T-helper 17 cell (primary cell): ENCODE measurements at regions not wholly inside any gene's neighbourhood (a gene's known extent, or its start where the extent isn't known, plus 50 kb on each side); places are given as distances from the start of the nearest gene placed in this dataset.
"Not testable (repeated sequence)": the region's sequence is repeated elsewhere in the genome, so short reads cannot be mapped to it uniquely, and the experiment has no call there.

ENCODE experiments used
- ATAC-seq: fragments of 150-1000 bp; cut with Tn5 transposase; 2 replicates; pipeline ENCODE4 v1.10.0; 2021; ENCODE audit warnings: mild to moderate bottlenecking, moderate library complexity
- DNase-seq, 3 donors: peaks; one replicate each; pipeline versions ENCODE4 v3.0.0 to v3.0.0-alpha.2; 2020 to 2021
- H3K9me3 ChIP-seq: one replicate; pipeline ENCODE4 v1.7.0; 2013; ENCODE audit warnings: low read length, mild to moderate bottlenecking; ENCODE audit not compliant: control insufficient read depth, poor library complexity, severe bottlenecking
- H3K27ac Mint-ChIP-seq: one replicate; pipeline ENCODE4 v1.8.0; 2022; ENCODE audit warnings: mild to moderate bottlenecking, moderate library complexity, mixed read lengths
- H3K27me3 Mint-ChIP-seq: one replicate; pipeline ENCODE4 v1.8.0; 2022; ENCODE audit warnings: mixed read lengths
- H3K36me3 Mint-ChIP-seq: one replicate; pipeline ENCODE4 v1.8.0; 2022; ENCODE audit warnings: low read depth, mixed read lengths
- H3K4me1 Mint-ChIP-seq: one replicate; pipeline ENCODE4 v1.8.0; 2022; ENCODE audit warnings: mild to moderate bottlenecking, mixed read lengths
- H3K4me3 Mint-ChIP-seq: one replicate; pipeline ENCODE4 v1.8.0; 2022; ENCODE audit warnings: mild to moderate bottlenecking, moderate library complexity, mixed read lengths

DNA sequence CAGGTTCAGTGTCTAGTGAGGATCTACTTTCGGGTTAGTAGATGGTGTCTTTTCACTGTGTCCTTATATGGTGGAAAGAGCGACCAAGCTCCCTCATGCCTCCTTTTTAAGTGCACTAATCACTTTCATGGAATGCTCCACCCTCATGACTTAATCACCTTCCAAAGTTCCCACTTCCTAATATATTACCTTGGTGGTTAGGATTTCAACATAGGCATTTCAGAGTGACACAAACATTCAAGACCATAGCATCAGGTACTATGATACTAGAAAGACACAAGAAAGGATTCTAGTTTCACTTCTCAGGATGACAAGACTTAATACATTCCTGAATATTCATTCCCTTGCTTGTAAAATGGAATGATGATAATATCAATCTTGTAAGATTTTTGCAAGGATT lies 119.1 kb upstream of the FAM3C start:
- no peak overlapping the region for H3K4me3 Mint-ChIP-seq
- no peaks in the 10 kb centered on the region for H3K4me1 Mint-ChIP-seq
- no peaks in the 10 kb centered on the region for H3K36me3 Mint-ChIP-seq
- ATAC-seq: no peak
- no peak for DNase-seq
- H3K9me3 ChIP-seq: no peaks in the 10 kb centered on the region
- peaks cover 7% of the 10 kb centered on the region for H3K27me3 Mint-ChIP-seq
- H3K27ac Mint-ChIP-seq: no peak overlapping the region

DNA sequence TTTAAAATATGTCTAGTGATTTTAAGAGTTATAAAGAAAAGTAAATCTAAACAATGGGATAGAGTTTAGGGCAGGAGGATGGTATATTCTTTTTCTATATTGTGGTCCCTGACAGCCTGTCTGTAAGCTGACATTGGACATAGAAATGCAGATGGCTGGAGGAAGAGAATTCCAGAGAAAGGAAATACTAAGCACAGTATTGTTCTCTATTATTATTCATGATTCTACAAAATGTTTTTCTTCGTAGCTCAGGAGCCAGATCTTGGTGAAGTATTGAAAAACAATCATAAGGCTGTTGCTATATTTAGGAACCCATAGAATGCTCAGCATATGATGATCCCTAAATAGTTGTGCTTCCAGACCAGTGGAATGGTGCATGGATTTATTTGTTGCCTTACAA lies 117.0 kb upstream of the FAM3C start:
- Mint-ChIP-seq H3K36me3 (no peaks in the 10 kb centered on the region), H3K4me1 (no peaks in the 10 kb centered on the region), H3K4me3 (no peak overlapping the region), H3K27me3 (peaks cover 18% of the 10 kb centered on the region), H3K27ac (no peak overlapping the region)
- no peak for DNase-seq
- no peak for ATAC-seq
- H3K9me3 ChIP-seq: no peaks in the 10 kb centered on the region

DNA sequence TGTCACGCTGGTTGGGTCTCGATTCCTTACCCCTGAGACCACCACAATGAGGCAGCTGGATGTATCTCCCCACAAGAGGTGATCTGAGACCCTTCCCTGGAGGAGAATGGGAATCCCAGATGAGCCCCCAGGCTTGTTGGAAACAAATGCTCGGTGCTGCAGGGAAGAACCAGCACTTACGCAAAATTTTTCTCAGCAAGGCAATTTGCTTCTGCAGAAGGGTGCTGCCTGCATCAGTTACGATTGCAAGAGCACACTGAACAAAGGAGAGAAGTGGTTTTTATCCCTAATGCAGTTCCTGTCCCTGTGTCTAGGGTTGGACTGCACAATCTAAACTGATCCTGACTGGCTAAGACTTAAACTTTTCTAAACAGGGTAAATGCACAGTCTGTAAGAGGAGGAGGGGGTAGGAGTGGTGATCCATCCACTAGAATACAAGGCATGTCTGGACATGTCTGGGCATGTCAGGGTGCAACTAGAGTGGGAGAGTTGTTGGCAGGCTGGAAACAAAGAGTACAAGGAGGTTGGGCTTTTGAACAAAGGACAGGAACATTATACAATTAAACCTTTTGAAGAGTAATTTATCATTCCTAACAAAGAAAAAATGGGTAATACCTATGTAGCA lies 114.9 kb upstream of the FAM3C start:
- no peaks in the 10 kb centered on the region for H3K4me1 Mint-ChIP-seq
- DNase-seq (no peak), ATAC-seq (no peak)
- peaks cover 18% of the 10 kb centered on the region for H3K27me3 Mint-ChIP-seq
- no peak overlapping the region for H3K4me3 Mint-ChIP-seq
- no peak overlapping the region for H3K27ac Mint-ChIP-seq
- no peaks in the 10 kb centered on the region for H3K9me3 ChIP-seq
- no peaks in the 10 kb centered on the region for H3K36me3 Mint-ChIP-seq

DNA sequence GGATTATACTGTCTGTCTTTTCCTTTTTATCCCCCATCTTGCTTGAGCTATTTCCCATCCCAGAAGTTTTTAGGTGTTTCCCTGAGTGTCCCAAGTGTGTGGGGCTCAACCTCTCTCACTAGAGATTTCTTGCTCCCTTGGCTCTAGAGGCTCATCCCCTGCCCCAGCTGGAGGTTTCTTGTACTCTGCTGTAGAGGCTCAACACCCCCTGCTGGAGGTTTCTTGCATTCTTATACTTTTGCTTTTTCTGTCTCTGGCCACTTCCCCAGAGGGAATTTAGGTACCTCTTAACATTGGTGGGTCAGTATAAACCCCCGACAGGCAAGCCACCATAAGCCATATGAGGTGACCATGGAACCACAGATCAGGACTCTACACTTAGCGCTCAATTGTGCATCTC lies 114.2 kb upstream of the FAM3C start:
- H3K4me3 Mint-ChIP-seq: no peak overlapping the region

DNA sequence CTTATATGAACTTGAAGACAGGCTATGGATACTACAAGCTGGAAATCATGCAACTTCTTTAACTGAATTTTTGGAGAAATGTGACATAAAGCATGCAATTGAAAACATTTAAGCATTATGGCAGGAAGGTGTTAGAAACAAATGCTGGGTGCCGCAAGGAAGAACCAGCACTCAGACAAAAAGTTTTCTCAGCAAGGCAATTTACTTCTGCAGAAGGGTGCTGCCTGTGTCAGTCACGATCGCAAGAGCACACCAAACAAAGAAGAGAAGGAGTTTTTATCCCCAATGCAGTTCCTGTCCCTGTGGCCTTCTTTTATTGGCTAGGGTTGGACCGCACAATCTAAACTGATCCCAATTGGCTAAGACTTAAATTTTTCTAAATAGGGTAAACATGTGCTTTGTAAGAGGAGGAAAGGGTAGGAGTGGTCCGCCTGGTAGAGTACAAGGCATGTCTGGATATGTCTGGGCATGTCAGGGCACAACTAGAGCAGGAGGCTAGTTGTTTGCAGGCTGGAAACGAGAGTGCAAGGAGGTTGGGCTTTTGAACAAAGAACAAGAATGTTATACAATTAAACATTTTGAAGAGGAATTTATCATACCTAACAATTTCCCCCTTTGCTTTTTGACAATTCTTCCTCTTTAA lies 109.6 kb upstream of the FAM3C start:
- no peaks in the 10 kb centered on the region for H3K9me3 ChIP-seq
- ATAC-seq: no peak
- Mint-ChIP-seq H3K4me1 (no peaks in the 10 kb centered on the region), H3K4me3 (no peak overlapping the region), H3K36me3 (no peaks in the 10 kb centered on the region), H3K27me3 (peaks cover 17% of the 10 kb centered on the region), H3K27ac (no peak overlapping the region)
- DNase-seq: no peak

More for the DNA sequence above, 114.2 kb upstream of the FAM3C start:
- Mint-ChIP-seq H3K27ac (no peak overlapping the region), H3K4me1 (no peaks in the 10 kb centered on the region), H3K27me3 (peaks cover 18% of the 10 kb centered on the region), H3K36me3 (no peaks in the 10 kb centered on the region)
- no peaks in the 10 kb centered on the region for H3K9me3 ChIP-seq
- no peak for DNase-seq
- ATAC-seq: no peak

DNA sequence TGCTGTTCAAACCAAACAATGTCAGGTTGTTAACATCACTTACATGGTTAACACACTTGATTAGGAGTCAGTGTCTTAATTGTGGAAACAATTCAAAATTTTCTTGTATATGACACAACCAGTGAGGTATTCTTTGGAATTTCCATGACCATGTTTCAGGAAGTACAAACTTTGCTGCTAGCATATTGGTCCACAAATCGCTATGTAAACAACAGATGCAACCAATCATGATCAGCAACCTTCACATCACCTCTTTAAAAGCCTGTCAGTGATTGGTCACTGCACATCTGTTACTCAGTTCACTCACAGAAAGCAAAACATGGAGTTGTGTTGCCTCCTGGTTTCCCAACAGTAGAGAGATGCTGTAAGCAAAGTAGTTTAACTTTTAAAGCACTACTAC lies 108.9 kb upstream of the FAM3C start:
- Mint-ChIP-seq H3K27ac (no peak overlapping the region), H3K27me3 (peaks cover 17% of the 10 kb centered on the region), H3K36me3 (no peaks in the 10 kb centered on the region), H3K4me1 (no peaks in the 10 kb centered on the region), H3K4me3 (no peak overlapping the region)
- no peak for DNase-seq
- H3K9me3 ChIP-seq: no peaks in the 10 kb centered on the region
- ATAC-seq: no peak

DNA sequence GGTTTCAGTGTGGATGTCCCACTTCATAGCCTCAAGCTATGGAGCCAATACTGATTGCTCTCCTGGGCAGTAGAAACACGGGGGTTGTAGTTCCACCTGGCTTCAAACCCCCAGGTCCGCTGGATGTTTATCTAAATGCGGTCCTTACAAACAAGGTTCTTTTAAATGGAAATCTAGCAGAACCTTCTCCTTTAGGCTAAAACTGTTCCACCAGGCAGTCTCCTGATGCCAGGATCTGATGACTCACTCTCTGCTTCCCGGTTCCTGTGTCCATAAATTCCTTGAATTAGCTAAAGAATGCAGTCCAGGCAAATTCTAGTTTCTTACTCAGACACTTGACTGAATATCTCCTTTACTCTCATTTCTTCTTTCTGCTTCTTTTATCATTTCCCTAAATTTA lies 108.4 kb upstream of the FAM3C start:
- ATAC-seq (no peak), DNase-seq (no peak)
- H3K9me3 ChIP-seq: no peaks in the 10 kb centered on the region
- H3K4me1 Mint-ChIP-seq: no peaks in the 10 kb centered on the region
- H3K36me3 Mint-ChIP-seq: no peaks in the 10 kb centered on the region
- H3K4me3 Mint-ChIP-seq: no peak overlapping the region
- H3K27me3 Mint-ChIP-seq: peaks cover 12% of the 10 kb centered on the region
- H3K27ac Mint-ChIP-seq: no peak overlapping the region

DNA sequence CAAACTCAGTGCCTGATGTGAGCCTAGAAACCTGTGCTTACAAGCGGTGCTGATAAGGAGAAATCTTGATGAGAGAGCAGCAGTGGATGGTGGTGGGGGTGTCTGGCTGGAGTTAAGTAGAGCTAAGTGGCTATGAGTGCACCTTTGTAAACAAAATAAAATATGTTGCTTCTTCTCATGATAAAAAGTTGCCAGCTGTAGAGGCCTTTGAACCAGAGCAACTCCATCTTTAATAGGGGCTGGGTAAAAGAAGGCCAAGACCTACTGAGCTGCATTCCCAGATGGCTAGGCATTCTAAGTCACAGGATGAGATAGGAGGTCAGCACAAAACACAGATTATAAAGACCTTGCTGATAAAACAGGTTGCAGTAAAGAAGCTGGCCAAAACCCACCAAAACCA lies 107.6 kb upstream of the FAM3C start:
- Mint-ChIP-seq H3K4me3 (no peak overlapping the region), H3K4me1 (no peaks in the 10 kb centered on the region), H3K27me3 (peaks cover 6% of the 10 kb centered on the region), H3K36me3 (no peaks in the 10 kb centered on the region), H3K27ac (no peak overlapping the region)
- H3K9me3 ChIP-seq: no peaks in the 10 kb centered on the region
- ATAC-seq: no peak
- DNase-seq: no peak

DNA sequence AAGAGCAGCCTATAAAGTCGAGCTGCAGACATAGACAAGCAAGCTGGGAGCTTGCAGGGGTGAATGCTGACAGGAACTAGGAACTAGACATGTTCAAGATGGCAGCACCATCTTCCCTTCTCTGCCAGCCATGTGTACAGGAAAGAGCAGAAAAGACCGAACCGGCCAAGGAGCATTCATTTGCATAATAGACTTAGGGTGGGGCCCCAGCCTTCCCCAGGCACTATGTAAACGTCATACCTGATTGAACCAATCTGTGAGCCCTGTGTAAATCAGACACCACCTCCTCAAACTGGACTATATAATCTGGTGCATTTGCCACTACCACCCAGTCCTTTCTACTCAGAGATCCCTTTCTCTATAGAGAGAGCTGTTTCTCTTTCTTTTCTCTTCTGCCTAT lies 106.9 kb upstream of the FAM3C start:
- Mint-ChIP-seq H3K36me3 (no peaks in the 10 kb centered on the region), H3K27me3 (peaks cover 6% of the 10 kb centered on the region), H3K4me1 (no peaks in the 10 kb centered on the region), H3K27ac (no peak overlapping the region), H3K4me3 (no peak overlapping the region)
- DNase-seq: no peak
- no peaks in the 10 kb centered on the region for H3K9me3 ChIP-seq
- no peak for ATAC-seq

DNA sequence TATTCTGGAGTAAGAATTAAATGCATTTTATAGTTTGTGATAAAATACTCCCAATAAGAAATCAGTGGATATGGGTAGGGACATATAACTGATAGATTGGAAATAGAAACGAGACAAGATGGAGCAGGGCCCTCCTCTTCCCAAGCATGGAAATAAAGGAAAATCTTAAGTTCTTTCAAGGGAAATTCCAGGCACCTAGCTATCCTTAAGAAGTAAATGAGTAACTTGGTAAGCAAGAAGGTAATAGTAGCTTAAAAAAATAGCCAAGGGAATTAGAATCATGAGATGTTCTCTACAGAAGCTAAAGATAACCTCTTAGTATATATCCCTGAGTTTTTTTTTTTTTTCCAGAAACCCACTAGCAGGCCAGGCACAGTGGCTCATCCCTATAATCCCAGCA lies 105.5 kb upstream of the FAM3C start:
- peaks cover 6% of the 10 kb centered on the region for H3K27me3 Mint-ChIP-seq
- no peak overlapping the region for H3K27ac Mint-ChIP-seq
- no peak overlapping the region for H3K4me3 Mint-ChIP-seq
- no peak for DNase-seq
- H3K4me1 Mint-ChIP-seq: no peaks in the 10 kb centered on the region
- no peaks in the 10 kb centered on the region for H3K36me3 Mint-ChIP-seq
- no peaks in the 10 kb centered on the region for H3K9me3 ChIP-seq
- no peak for ATAC-seq

DNA sequence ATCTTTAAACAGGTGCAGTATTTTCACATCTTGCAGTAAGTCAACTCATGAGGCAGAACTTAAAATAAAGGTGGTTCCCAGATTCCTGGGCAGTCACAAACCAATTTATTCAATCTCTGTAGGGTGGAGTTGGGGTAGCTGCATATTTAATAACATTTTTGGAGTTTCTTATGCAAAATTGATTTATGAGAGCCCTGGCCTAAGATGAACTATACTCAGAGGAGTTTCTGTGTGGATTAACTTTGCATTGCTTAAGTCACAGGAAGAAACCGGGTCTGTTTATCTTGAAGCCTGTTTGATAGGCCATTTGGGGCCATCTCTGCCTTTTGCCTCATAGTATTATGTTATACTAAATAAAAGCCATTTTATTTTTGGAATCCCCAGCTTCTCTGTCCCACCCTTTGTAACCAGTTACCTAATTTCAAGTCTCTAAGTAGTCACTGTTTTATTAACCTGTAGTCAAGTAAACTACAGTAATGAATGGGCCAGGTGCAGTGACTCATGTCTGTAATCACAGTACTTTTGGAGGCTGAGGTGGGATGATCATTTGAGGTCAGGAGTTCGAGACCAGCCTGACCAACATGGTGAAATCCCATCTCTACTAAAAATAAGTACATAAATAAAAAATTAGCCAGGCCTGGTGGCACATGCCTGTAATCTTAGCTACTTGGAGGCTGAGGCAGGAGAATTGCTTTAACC lies 104.4 kb upstream of the FAM3C start:
- no peak overlapping the region for H3K4me3 Mint-ChIP-seq
- ATAC-seq: no peak
- H3K27ac Mint-ChIP-seq: no peak overlapping the region

DNA sequence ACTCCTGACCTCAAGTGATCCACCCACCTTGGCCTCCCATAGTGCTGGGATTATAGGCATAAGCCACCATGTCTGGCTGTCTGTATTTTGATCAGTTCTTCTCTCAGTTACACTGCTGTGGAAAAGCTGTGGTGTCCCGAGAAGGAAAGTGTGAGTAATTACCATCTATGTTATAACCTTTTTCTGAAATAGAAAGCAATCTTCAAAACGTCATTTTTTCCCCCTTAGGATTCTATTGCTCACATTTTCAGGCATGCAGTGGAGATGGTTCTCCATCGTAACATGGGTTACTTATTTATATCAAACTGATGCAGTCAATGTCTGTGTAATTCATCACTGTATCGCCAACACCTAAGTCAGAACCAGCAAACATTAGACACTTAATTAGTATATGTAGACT lies 103.5 kb upstream of the FAM3C start:
- ATAC-seq: no peak
- peaks cover 6% of the 10 kb centered on the region for H3K27me3 Mint-ChIP-seq
- no peak overlapping the region for H3K4me3 Mint-ChIP-seq
- DNase-seq: no peak
- no peaks in the 10 kb centered on the region for H3K9me3 ChIP-seq
- no peak overlapping the region for H3K27ac Mint-ChIP-seq
- H3K4me1 Mint-ChIP-seq: no peaks in the 10 kb centered on the region
- no peaks in the 10 kb centered on the region for H3K36me3 Mint-ChIP-seq

More for the DNA sequence above, 104.4 kb upstream of the FAM3C start:
- no peak for DNase-seq
- Mint-ChIP-seq H3K36me3 (no peaks in the 10 kb centered on the region), H3K27me3 (peaks cover 6% of the 10 kb centered on the region), H3K4me1 (no peaks in the 10 kb centered on the region)
- H3K9me3 ChIP-seq: no peaks in the 10 kb centered on the region

DNA sequence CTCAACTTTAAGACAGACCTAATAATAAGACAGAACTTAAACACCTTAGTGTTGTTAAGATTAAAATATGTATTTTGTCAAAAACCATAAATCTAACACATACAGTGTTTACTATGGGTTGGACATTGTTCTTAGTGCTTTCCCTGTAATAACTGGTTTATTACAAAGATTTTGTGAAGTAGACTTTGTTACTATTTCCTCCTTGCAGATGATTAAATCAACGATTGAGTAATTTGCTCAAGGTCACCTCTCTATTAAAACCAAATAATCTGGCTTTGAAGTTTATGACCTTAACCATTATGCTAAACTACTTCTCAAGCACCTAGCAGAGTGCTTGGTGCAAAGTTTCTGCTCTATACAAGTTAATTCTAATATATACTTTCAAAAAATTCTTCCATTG lies 102.7 kb upstream of the FAM3C start:
- H3K4me1 Mint-ChIP-seq: no peaks in the 10 kb centered on the region
- H3K27me3 Mint-ChIP-seq: peaks cover 6% of the 10 kb centered on the region
- DNase-seq: no peak
- H3K4me3 Mint-ChIP-seq: no peak overlapping the region
- no peaks in the 10 kb centered on the region for H3K36me3 Mint-ChIP-seq
- H3K27ac Mint-ChIP-seq: no peak overlapping the region
- no peak for ATAC-seq
- H3K9me3 ChIP-seq: no peaks in the 10 kb centered on the region

DNA sequence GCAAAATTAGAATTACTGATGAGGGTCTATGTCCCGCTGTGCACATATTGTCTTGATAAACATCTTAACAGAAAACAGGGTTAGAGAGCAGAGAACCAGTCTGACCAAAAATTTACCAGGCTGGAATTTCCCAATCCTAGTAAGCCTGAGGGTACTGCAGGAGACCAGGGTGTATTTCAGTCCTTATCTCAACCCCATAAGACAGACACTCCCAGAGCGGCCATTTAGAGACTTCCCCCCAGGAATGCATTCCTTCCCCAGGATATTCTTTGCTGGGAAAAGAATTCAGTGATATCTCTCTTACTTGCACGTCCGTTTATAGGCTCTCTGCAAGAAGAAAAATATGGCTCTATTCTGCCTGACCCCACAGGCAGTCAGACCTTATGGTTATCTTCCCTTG lies 101.4 kb upstream of the FAM3C start:
- ATAC-seq, H3K36me3 Mint-ChIP-seq, H3K4me3 Mint-ChIP-seq, H3K27ac Mint-ChIP-seq, H3K9me3 ChIP-seq, DNase-seq, H3K4me1 Mint-ChIP-seq, H3K27me3 Mint-ChIP-seq: not testable (repeated sequence)
